OCI-LY3 (cell line): ENCODE measurements at regions not wholly inside any gene's neighbourhood (a gene's known extent, or its start where the extent isn't known, plus 50 kb on each side); places are given as distances from the start of the nearest gene placed in this dataset.

Experiments
- H2AFZ ChIP-seq: fragments of 200-600, 300-600 bp; shearing (Covaris generic); 2 replicates; pipeline ENCODE4 v1.6.0; 2014; ENCODE audit warnings: antibody characterized with exemption, low read depth, low read length
- H3K27ac ChIP-seq: fragments of 200-600, 300-600 bp; sonication (generic); 2 replicates; pipeline ENCODE4 v1.5.1; 2014; ENCODE audit warnings: mild to moderate bottlenecking, low read length, moderate library complexity, mixed read lengths
- H3K27me3 ChIP-seq: fragments of 200-600, 300-600 bp; sonication (generic); 2 replicates; pipeline ENCODE4 v1.6.1; 2014; ENCODE audit warnings: low read depth, low read length, mixed read lengths
- H3K36me3 ChIP-seq: fragments of 200-600, 300-600 bp; sonication (generic); replicated peaks from 2 replicates; pipeline ENCODE3; 2014; ENCODE audit warnings: low read depth, low read length, mixed read lengths
- H3K4me1 ChIP-seq: fragments of 300-600, 200-600 bp; sonication (generic); 2 replicates; pipeline ENCODE4 v1.6.1; 2014; ENCODE audit warnings: low read length, mixed read lengths
- H3K4me2 ChIP-seq: fragments of 200-600, 300-600 bp; sonication (generic); 2 replicates; pipeline ENCODE4 v1.6.1; 2014; ENCODE audit warnings: low read length, mixed read lengths
- H3K4me3 ChIP-seq: fragments of 300-600, 200-600 bp; sonication (generic); 2 replicates; pipeline ENCODE4 v1.5.1; 2014; ENCODE audit warnings: antibody characterized with exemption, mild to moderate bottlenecking, low read length, moderate library complexity
- H3K79me2 ChIP-seq: fragments of 300-600, 200-600 bp; shearing (Covaris generic); 2 replicates; pipeline ENCODE4 v1.6.1; 2014; ENCODE audit warnings: mild to moderate bottlenecking, low read length, mixed read lengths
- H3K9ac ChIP-seq: fragments of 300-600, 200-600 bp; shearing (Covaris generic); 2 replicates; pipeline ENCODE4 v1.6.0; 2014; ENCODE audit warnings: mild to moderate bottlenecking, low read length, moderate library complexity
- H3K9me3 ChIP-seq: fragments of 200-600, 300-600 bp; shearing (Covaris generic); 2 replicates; pipeline ENCODE4 v1.6.1; 2014; ENCODE audit warnings: low read length, mixed read lengths; ENCODE audit not compliant: insufficient read depth
- H4K20me1 ChIP-seq: fragments of 200-600, 300-600 bp; sonication (generic); 2 replicates; pipeline ENCODE4 v1.6.1; 2016; ENCODE audit warnings: low read length, mixed read lengths; ENCODE audit not compliant: insufficient read depth
- CTCF ChIP-seq: fragments of 200-600, 300-600 bp; sonication (generic); IDR thresholded peaks from 2 replicates; pipeline ENCODE4 v1.5.1; 2014; ENCODE audit warnings: antibody characterized with exemption, low read length, low read depth
- EZH2phosphoT487 ChIP-seq: fragments of 200-600 bp; shearing (Covaris generic); IDR thresholded peaks from 2 replicates; pipeline ENCODE4 v1.6.1; 2018; ENCODE audit warnings: antibody characterized with exemption, mixed run types, low read depth

GRCh38 chr22:49046000-49046545, 781.6 kb downstream of the BRD1 start:
- Histone ChIP-seq H3K9me3 (no peaks in the 10 kb centered on the region), H3K4me1 (no peaks in the 10 kb centered on the region), H3K9ac (no peak overlapping the region), H4K20me1 (no peaks in the 10 kb centered on the region), H3K27me3 (no peaks in the 10 kb centered on the region), H3K27ac (no peak overlapping the region), H3K36me3 (no peaks in the 10 kb centered on the region), H3K4me2 (no peak overlapping the region), H2AFZ (no peak overlapping the region), H3K79me2 (no peaks in the 10 kb centered on the region), H3K4me3 (no peak overlapping the region)
- TF ChIP-seq EZH2phosphoT487 (no peak), CTCF (no peak)

- Histone ChIP-seq H3K4me1 (no peaks in the 10 kb centered on the region), H3K27ac (no peak overlapping the region), H3K36me3 (no peaks in the 10 kb centered on the region), H2AFZ (no peak overlapping the region), H3K4me2 (no peak overlapping the region), H3K9me3 (no peaks in the 10 kb centered on the region), H3K27me3 (no peaks in the 10 kb centered on the region), H3K79me2 (no peaks in the 10 kb centered on the region), H4K20me1 (no peaks in the 10 kb centered on the region), H3K9ac (no peak overlapping the region), H3K4me3 (no peak overlapping the region)
- no peak for TF ChIP-seq CTCF
- TF ChIP-seq EZH2phosphoT487, result no peak
These were observed 782.4 kb downstream of the BRD1 start for GRCh38 chr22:49045276-49045675.

GRCh38 chr22:49044776-49045175, 782.9 kb downstream of the BRD1 start:
- Histone ChIP-seq H3K4me1 (no peaks in the 10 kb centered on the region), H4K20me1 (no peaks in the 10 kb centered on the region), H3K4me2 (no peak overlapping the region), H3K36me3 (no peaks in the 10 kb centered on the region), H3K79me2 (no peaks in the 10 kb centered on the region), H3K4me3 (no peak overlapping the region), H3K27ac (no peak overlapping the region), H2AFZ (no peak overlapping the region), H3K9ac (no peak overlapping the region), H3K9me3 (no peaks in the 10 kb centered on the region), H3K27me3 (no peaks in the 10 kb centered on the region)
- no peak for TF ChIP-seq EZH2phosphoT487
- TF ChIP-seq CTCF, result no peak

- no peak overlapping the region for H3K4me2 ChIP-seq
- H4K20me1 ChIP-seq, result no peaks in the 10 kb centered on the region
- no peaks in the 10 kb centered on the region for H3K36me3 ChIP-seq
- H3K27ac ChIP-seq, result no peak overlapping the region
- no peak overlapping the region for H3K9ac ChIP-seq
- H3K4me1 ChIP-seq, result no peaks in the 10 kb centered on the region
- no peak overlapping the region for H3K4me3 ChIP-seq
- TF ChIP-seq CTCF, result no peak
- TF ChIP-seq EZH2phosphoT487, result no peak
- H3K79me2 ChIP-seq, result no peaks in the 10 kb centered on the region
- H3K27me3 ChIP-seq, result no peaks in the 10 kb centered on the region
- no peaks in the 10 kb centered on the region for H3K9me3 ChIP-seq
- no peak overlapping the region for H2AFZ ChIP-seq
These were observed 783.6 kb downstream of the BRD1 start for GRCh38 chr22:49044091-49044490.
